Pancreas (tissue), 10 donors: ENCODE measurements at regions not wholly inside any gene's neighbourhood (a gene's known extent, or its start where the extent isn't known, plus 50 kb on each side); places are given as distances from the start of the nearest gene placed in this dataset.

Experiments
- ATAC-seq, 4 donors: fragments of 200-7000 bp; cut with Tn5 transposase; one replicate each; pipeline versions ENCODE4 v1.8.0 to v1.9.1; 2020; ENCODE audit warnings: mild to moderate bottlenecking in 4 of 4, moderate library complexity in 4 of 4
- DNase-seq, 6 donors: peaks; one replicate each; pipeline ENCODE4 v3.0.0-alpha.2; 2020
- FAIRE-seq: peaks from 2 replicates; lab custom pipeline; 2012; peaks lifted over from hg19 to GRCh38; lab: Jason Lieb, UNC
- H3K27ac ChIP-seq, 4 donors: fragments of 200-600 bp; sonication (generic); 1 replicate in 3 of 4; 2 replicates in 1 of 4; pipeline versions ENCODE4 v1.5.0 to v1.8.0; 2020
- H3K27me3 ChIP-seq, 4 donors: fragments of 200-600 bp; one replicate each; pipeline ENCODE4 v1.8.0; 2021
- H3K36me3 ChIP-seq, 3 donors: fragments of 200-600 bp; sonication (generic) in 1 of 3; one replicate each; pipeline versions ENCODE4 v1.5.0 to v1.8.0; 2020 to 2021
- H3K4me1 ChIP-seq, 3 donors: fragments of 200-600 bp; one replicate each; pipeline ENCODE4 v1.8.0; 2021
- H3K4me3 ChIP-seq, 4 donors: fragments of 200-600 bp; sonication (generic) in 2 of 4; one replicate each; pipeline versions ENCODE4 v1.5.0 to v1.8.0; 2020 to 2021
- H3K9me3 ChIP-seq, 4 donors: fragments of 200-600 bp; one replicate each; pipeline ENCODE4 v1.8.0; 2021
- CTCF ChIP-seq, 4 donors: fragments of 200-600 bp; sonication (generic) in 3 of 4; IDR thresholded peaks; one replicate each; pipeline versions ENCODE4 v1.5.0 to v1.8.0; 2021; ENCODE audit warnings: antibody characterized with exemption in 4 of 4
- WGBS, 2 donors: extraction: QIAGEN DNeasy Blood & Tissue Kit; methylation state at CpG; one replicate each; pipeline ENCODE4 v1.1.7; 2013; 5-methylcytosine and 5-hydroxymethylcytosine counted together
- intact Hi-C, 3 donors: fragments of 100-400 bp; cut with DNase I; formaldehyde crosslinking; loops; one replicate each; pipeline versions ENCODE4 v1.11.1 to v1.14.2; 2022
- donor health status: healthy with polysubstance abuse.
- donor health status: DM: no; HTN: no; CAD: no; lungs with moderate emphysema.
- donor health status: DM: no; HTN: no; CAD: no.
- donor health status: control.
- donor health status: control.
- donor health status: Bipolar disorder and iron deficiency.
- donor health status: DM: yes; HTN: yes; CAD: no.
- donor health status: DM: no; HTN: no; CAD: no.
- donor health status: DM: no; HTN: no; CAD: no.
- donor health status: DM: yes; HTN: yes; CAD: no.

DNA sequence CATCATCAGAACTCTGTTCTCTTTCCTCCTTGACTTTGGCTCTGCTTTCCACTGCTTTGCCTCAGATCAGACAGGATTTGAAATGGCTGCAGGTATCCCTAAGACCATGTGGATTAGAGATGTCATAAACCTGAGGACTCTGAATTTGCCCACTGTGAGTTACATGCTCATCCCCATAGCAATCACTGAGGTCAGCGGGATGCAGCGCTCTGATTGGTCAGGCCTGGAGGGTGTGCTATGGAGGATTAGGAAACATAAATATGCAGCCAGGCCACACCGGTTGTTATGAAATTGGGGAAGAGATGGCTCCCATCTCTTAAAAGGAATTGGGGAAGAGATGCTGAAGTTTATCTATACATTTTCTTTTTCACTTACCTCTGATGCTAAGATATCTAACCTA, 73.7 kb upstream of the DNAJC10 start:
- ATAC-seq (peak in 3 of 4 donors; percentile 52 to 71 (median 52)), DNase-seq (peak in 1 of 6 donors; percentile 55), FAIRE-seq (no peak)
- no peak for TF ChIP-seq CTCF (IDR thresholded peaks at IDR 0.05)
- no peaks in the 10 kb centered on the region for H3K36me3 ChIP-seq
- H3K27me3 ChIP-seq = no peaks in the 10 kb centered on the region
- H3K9me3 ChIP-seq = no peaks in the 10 kb centered on the region
- intact Hi-C loops = no loop called here
- no peak overlapping the region for H3K27ac ChIP-seq
- WGBS, 2 donors = 84 to 86% methylated on average over 3 of the region's 3 CpGs
- H3K4me1 ChIP-seq = no peaks in the 10 kb centered on the region
- no peak overlapping the region for H3K4me3 ChIP-seq

DNA sequence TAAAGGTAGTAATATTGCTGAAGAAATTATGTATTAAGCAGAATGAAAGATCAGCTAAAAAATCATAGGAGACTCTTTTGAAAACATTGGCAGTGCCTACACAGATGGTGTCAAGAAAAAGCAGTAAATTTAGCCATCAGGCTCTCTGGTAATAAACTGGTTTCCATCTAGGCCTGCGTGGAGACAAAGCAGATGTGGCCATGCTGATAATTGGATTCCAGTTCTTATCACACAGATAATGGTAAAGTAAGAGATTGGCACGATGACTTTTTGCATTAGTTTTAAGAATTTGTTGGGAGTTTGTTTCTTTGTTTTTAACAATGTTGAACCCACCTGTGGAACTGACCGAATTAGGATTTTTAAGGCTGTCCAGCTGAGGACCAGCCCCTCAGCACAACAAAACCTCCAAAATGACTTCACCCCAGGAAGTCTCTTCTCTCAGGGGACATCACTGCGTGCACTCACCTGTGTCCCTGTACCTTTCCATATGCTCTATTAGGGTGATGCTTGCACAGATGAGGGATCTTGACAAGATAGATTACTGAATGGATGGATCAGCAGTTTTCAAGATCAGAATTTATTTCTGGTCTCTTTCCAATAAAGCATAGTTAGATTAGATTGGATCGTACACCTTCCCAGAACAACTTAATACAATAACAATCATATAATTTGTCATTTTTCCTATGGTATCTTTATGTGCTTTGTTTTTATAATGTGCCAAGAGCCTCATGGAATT, 69.1 kb upstream of the DNAJC10 start:
- intact Hi-C loops = no loop called here
- no peaks in the 10 kb centered on the region for H3K36me3 ChIP-seq
- no peaks in the 10 kb centered on the region for H3K4me1 ChIP-seq
- FAIRE-seq = no peak
- no peak overlapping the region for H3K27ac ChIP-seq
- TF ChIP-seq CTCF (IDR thresholded peaks at IDR 0.05) = no peak
- H3K9me3 ChIP-seq = no peaks in the 10 kb centered on the region
- no peak for ATAC-seq
- DNase-seq = no peak
- no peaks in the 10 kb centered on the region for H3K27me3 ChIP-seq
- no peak overlapping the region for H3K4me3 ChIP-seq
- 71 to 75% methylated on average over 5 of the region's 5 CpGs for WGBS, 2 donors

DNA sequence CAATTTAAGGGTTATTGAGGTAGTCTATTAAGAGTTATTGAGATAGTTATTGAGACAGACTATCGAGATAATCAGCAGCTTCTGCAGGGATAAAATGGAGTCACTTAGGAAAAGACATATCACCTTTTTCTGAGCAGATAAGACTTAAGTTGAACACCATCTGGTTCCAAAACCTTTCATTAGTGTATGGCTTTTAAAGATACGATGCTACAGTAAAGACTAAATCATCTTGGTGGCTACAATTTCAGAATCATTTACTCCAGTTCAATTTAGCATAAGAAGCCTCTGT, 68.6 kb upstream of the DNAJC10 start:
- no peak for ATAC-seq
- Histone ChIP-seq H3K36me3 (no peaks in the 10 kb centered on the region), H3K4me3 (no peak overlapping the region), H3K27ac (no peak overlapping the region), H3K9me3 (no peaks in the 10 kb centered on the region), H3K4me1 (no peaks in the 10 kb centered on the region), H3K27me3 (no peaks in the 10 kb centered on the region)
- TF ChIP-seq CTCF (IDR thresholded peaks at IDR 0.05) = no peak
- WGBS, 2 donors = 74 to 77% methylated on average over 2 of the region's 2 CpGs
- intact Hi-C loops = no loop called here
- DNase-seq = no peak
- no peak for FAIRE-seq

DNA sequence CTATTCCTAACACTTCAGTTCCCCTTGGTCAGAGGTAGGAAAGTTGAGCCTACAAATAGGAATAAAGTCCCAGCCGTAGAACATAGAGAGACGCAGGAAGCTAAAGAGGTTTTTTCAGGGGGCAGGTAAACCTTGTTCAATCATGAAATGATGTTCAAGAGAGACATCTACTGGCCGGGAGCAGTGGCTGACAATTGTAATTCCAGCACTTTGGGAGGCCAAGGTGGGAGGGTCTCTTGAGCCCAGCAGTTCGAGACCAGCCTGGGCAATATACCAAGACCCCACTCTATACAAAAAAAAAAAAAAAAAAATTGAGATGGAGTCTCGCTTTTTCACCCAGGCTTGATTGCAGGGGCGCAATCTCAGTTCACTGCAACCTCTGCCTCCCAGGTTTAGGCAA, 66.7 kb upstream of the DNAJC10 start:
- peak in 3 of 4 donors; percentile 55 to 60 (median 57) for ATAC-seq
- Histone ChIP-seq H3K4me3 (no peak overlapping the region), H3K27ac (no peak overlapping the region), H3K9me3 (no peaks in the 10 kb centered on the region), H3K4me1 (no peaks in the 10 kb centered on the region), H3K27me3 (no peaks in the 10 kb centered on the region), H3K36me3 (no peaks in the 10 kb centered on the region)
- no peak for DNase-seq
- intact Hi-C loops = no loop called here
- TF ChIP-seq CTCF (IDR thresholded peaks at IDR 0.05) = no peak
- WGBS, 2 donors = 59 to 71% methylated on average over 6 of the region's 6 CpGs
- no peak for FAIRE-seq

GRCh38 chr2:182650704-182651103, 65.4 kb upstream of the DNAJC10 start:
- DNase-seq (no peak), ATAC-seq (peak; percentile 31 to 76 (median 66)), FAIRE-seq (peak; percentile 81)
- intact Hi-C loops = loop anchor here in 2 of 3 donors (5.0 kb wide), 1 partner anchor 463 kb away; no protein-coding TSS in a partner anchor
- Histone ChIP-seq H3K27ac (no peak overlapping the region), H3K36me3 (no peaks in the 10 kb centered on the region), H3K27me3 (no peaks in the 10 kb centered on the region), H3K4me3 (no peak overlapping the region), H3K4me1 (no peaks in the 10 kb centered on the region), H3K9me3 (no peaks in the 10 kb centered on the region)
- TF ChIP-seq CTCF (IDR thresholded peaks at IDR 0.05) = peak in 2 of 4 donors; percentile 30 to 37
- 50 to 59% methylated on average over 4 of the region's 4 CpGs for WGBS, 2 donors
